ENCODE measurements at regions not wholly inside any gene's neighbourhood (a gene's known extent, or its start where the extent isn't known, plus 50 kb on each side); places are given as distances from the start of the nearest gene placed in this dataset.

DNA sequence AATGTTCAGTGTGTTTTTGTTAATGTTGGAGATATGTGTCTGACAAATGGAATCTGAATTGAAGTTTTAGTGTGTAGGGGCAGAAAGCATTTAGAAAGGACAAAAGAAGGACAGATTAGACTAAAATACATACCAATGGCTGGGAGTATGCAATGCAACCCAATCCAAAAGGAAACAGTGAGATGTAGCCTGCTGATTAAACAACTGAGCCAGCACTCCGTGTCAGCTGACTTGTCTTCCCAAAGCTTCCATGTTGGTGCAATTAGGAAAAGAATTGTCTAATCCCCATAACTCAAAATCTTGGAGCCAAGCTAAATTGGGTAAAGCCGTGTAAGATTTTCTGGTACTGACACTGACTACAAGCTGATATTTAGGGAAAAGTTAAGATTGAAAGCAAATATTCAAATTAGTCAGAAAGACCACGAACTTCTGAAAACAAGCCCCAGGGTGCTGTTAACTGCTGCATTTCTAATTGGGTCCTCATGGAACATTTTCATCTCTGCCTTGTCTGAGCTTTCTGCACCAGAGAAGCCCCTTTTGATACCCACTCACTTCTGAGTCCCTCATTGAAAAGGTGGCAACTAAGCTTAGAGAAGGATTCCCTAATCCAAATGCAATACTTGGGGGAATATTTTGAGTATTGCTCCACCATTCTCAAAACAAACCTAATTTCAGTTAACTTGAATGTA lies 109.1 kb downstream of the DAD1 start:
- ChIA-PET CTCF (interaction anchor here (0.6 to 2.1 kb wide), 4 partner anchors 9 to 111 kb away, joined by 3 to 6 read pairs (median 4); no protein-coding TSS in a partner anchor), POLR2A (interaction anchor here (0.9 kb wide), 1 partner anchor 16 kb away, joined by 3 read pairs; no protein-coding TSS in a partner anchor)
- no peak for TF ChIP-seq FOXM1 (IDR thresholded peaks at IDR 0.05; ENCODE audit: borderline replicate concordance)
- TF ChIP-seq, protein P1, sequence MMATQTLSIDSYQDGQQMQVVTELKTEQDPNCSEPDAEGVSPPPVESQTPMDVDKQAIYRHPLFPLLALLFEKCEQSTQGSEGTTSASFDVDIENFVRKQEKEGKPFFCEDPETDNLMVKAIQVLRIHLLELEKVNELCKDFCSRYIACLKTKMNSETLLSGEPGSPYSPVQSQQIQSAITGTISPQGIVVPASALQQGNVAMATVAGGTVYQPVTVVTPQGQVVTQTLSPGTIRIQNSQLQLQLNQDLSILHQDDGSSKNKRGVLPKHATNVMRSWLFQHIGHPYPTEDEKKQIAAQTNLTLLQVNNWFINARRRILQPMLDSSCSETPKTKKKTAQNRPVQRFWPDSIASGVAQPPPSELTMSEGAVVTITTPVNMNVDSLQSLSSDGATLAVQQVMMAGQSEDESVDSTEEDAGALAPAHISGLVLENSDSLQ (IDR thresholded peaks at IDR 0.05), result no peak
- TF ChIP-seq ARNT (IDR thresholded peaks at IDR 0.05), result no peak
- no peak for TF ChIP-seq LEF1 (IDR thresholded peaks at IDR 0.05; ENCODE audit: borderline replicate concordance)
- no peak for TF ChIP-seq BHLHE40 (IDR thresholded peaks at IDR 0.05; ENCODE audit: borderline replicate concordance)
- TF ChIP-seq FOXA1 (IDR thresholded peaks at IDR 0.05), result no peak
- no peak for TF ChIP-seq NFRKB (IDR thresholded peaks at IDR 0.05)
- TF ChIP-seq L3MBTL2 (conservative IDR thresholded peaks at IDR 0.05), result no peak
- TF ChIP-seq CTBP1 (IDR thresholded peaks at IDR 0.05; ENCODE audit: borderline replicate concordance), result no peak
- TF ChIP-seq FOXK2 (IDR thresholded peaks at IDR 0.05), result no peak
- TF ChIP-seq ZNF384 (IDR thresholded peaks at IDR 0.05), result no peak
- TF ChIP-seq ELF4 (IDR thresholded peaks at IDR 0.05), result no peak
- no peak for TF ChIP-seq SP1 (IDR thresholded peaks at IDR 0.05)
- no peak for TF ChIP-seq SUZ12 (IDR thresholded peaks at IDR 0.05)
- no peak for DNase-seq (ENCODE audit: extremely low spot score)

DNA sequence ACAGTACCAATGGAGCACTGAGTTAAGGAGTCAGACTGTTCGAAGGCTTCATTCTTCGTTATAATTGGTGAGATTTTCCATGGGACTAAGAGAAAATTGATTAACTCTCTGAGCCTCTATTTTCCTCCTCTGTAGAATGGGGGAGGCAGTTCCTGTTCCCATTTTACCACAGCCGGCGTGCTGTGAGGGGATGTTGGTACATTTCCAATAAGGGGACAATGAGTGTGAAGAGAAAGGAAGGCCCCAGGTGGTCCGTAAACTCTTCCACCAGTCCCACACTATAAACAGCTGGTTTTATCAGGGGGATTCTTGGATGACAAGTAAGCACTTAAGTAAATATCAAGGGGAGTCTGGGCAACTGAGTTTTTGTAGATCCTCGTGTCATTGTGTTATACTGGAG lies 109.9 kb downstream of the DAD1 start:
- ChIA-PET POLR2A (interaction anchor here (0.9 kb wide), 1 partner anchor 15 kb away, joined by 3 read pairs; no protein-coding TSS in a partner anchor), CTCF (interaction anchor here (0.6 to 2.1 kb wide), 5 partner anchors 8 to 112 kb away, joined by 3 to 6 read pairs (median 4); no protein-coding TSS in a partner anchor)
- TF ChIP-seq LEF1 (IDR thresholded peaks at IDR 0.05; ENCODE audit: borderline replicate concordance) (no peak), NFRKB (IDR thresholded peaks at IDR 0.05) (no peak), FOXA1 (IDR thresholded peaks at IDR 0.05) (no peak)
- no peak for DNase-seq (ENCODE audit: extremely low spot score)

DNA sequence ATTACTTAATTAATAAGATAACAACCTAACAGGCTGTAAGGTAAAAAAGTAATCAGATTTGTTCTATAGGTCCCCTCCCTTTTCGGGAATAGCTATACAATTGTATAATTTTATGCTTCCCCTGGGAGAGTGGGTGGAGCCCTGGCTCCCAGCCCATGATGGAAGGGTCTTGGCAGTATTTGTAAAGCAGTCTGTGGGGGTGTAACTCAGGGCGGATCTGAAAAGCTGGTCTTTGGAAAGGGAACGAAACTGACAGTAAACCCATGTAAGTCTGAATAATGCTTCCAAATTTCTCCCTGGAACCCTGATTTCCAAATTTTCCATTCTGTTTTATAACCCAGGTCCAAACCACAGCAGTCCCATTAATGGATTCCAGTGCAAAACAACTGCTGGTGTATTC lies 110.4 kb downstream of the DAD1 start:
- peak; percentile 38 for DNase-seq (ENCODE audit: extremely low spot score)
- ChIA-PET POLR2A (no interaction called here), CTCF (interaction anchor here (1.4 to 2.1 kb wide), 2 partner anchors 7 to 78 kb away, joined by 4 to 6 read pairs; no protein-coding TSS in a partner anchor)
- TF ChIP-seq ZNF384 (IDR thresholded peaks at IDR 0.05) (no peak), LEF1 (IDR thresholded peaks at IDR 0.05; ENCODE audit: borderline replicate concordance) (no peak), HDGF (IDR thresholded peaks at IDR 0.05; ENCODE audit: borderline replicate concordance) (no peak), FOXK2 (IDR thresholded peaks at IDR 0.05) (no peak), ELF4 (IDR thresholded peaks at IDR 0.05) (no peak)

DNA sequence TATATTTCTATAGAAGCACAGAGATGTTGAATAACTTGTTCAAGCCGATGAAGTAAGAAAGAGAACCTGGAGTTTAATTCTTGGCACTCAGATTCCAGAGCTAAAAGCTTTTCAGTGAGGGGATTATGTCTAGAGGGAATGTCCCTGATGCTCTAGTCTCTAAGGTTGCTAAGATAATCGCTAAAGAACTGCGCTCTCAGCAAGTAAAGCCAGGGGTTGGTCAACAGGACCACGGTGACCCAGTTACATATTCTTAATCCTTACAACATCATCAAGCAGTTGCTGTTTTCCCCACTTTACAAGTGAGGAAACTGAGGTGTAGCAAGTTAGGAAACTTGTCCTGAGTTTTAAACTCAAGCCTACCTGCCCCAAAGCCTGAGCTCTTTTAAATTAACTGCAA lies 110.8 kb downstream of the DAD1 start:
- DNase-seq (ENCODE audit: extremely low spot score), result no peak
- CTCF ChIA-PET, result interaction anchor here (1.2 to 1.4 kb wide), 2 partner anchors 79 to 165 kb away, joined by 3 to 4 read pairs; no protein-coding TSS in a partner anchor
- TF ChIP-seq ARNT (IDR thresholded peaks at IDR 0.05) (no peak), FOXK2 (IDR thresholded peaks at IDR 0.05) (no peak), HDGF (IDR thresholded peaks at IDR 0.05; ENCODE audit: borderline replicate concordance) (no peak), FOXA1 (IDR thresholded peaks at IDR 0.05) (no peak), FOXM1 (IDR thresholded peaks at IDR 0.05; ENCODE audit: borderline replicate concordance) (no peak), CTBP1 (IDR thresholded peaks at IDR 0.05; ENCODE audit: borderline replicate concordance) (no peak), NFRKB (IDR thresholded peaks at IDR 0.05) (no peak), LEF1 (IDR thresholded peaks at IDR 0.05; ENCODE audit: borderline replicate concordance) (no peak), TARDBP (IDR thresholded peaks at IDR 0.05) (no peak), BHLHE40 (IDR thresholded peaks at IDR 0.05; ENCODE audit: borderline replicate concordance) (no peak), SP1 (IDR thresholded peaks at IDR 0.05) (no peak), ZNF384 (IDR thresholded peaks at IDR 0.05) (no peak), L3MBTL2 (conservative IDR thresholded peaks at IDR 0.05) (no peak), ELF4 (IDR thresholded peaks at IDR 0.05) (no peak), SUZ12 (IDR thresholded peaks at IDR 0.05) (no peak)
- TF ChIP-seq, protein P1 (IDR thresholded peaks at IDR 0.05), result no peak
- POLR2A ChIA-PET, result no interaction called here

DNA sequence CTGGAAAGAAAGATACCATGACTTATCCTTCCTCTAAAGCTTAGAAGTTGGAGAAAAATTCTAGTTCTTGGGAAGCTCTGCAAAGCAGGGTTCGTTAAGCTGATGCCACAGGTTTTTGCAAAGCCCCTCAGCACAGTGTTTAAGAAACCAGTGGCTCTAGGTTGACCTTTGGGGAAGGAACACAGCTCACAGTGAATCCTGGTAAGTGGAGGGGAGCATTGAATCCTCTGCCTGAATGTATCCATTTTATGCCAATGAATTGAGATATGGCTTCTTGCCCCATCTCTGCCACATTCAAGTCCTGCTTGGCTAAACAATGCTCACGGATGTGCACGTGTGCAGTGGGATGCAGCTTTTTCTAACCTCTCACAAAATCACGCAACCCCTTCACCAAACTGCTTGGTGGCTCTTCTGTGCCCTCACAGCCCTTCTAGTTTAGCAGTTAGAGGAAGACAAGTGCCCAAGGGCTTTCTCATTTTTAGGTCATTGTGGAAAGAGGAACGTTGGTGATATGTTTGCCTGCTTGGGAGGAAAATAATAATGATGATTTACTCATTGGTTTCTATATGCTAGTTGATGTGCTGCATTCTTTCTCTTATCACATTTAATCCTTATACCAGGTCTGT lies 111.3 kb downstream of the DAD1 start:
- no peak for DNase-seq (ENCODE audit: extremely low spot score)
- CTCF ChIA-PET, result interaction anchor here (0.5 to 1.2 kb wide), 3 partner anchors 70 to 164 kb away, joined by 3 read pairs; no protein-coding TSS in a partner anchor
- POLR2A ChIA-PET, result no interaction called here
- TF ChIP-seq SUZ12 (IDR thresholded peaks at IDR 0.05) (no peak), ZNF384 (IDR thresholded peaks at IDR 0.05) (no peak), BHLHE40 (IDR thresholded peaks at IDR 0.05; ENCODE audit: borderline replicate concordance) (no peak), FOXK2 (IDR thresholded peaks at IDR 0.05) (no peak), ARNT (IDR thresholded peaks at IDR 0.05) (no peak)

DNA sequence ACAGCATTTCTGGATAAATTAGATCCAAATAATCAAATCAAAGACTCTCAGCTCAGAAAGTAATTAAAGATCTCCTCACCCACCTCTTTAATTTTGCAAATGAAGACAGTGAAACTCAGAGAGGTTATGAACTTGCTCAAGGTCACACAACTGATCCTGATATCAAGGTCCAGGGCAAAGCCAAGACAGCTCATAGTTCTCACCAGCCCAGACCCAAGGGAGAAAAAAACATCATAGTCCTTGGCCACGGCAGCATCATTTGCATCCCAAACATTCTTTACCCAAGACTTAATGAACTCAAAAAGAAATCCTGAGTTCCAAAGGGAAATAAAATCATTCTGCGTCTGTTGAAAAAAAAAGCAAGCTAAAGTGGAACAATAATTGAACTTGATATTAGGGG lies 112.1 kb downstream of the DAD1 start:
- CTCF ChIA-PET, result interaction anchor here (0.5 to 1.2 kb wide), 4 partner anchors 71 to 324 kb away, joined by 3 to 4 read pairs (median 3); no protein-coding TSS in a partner anchor
- no peak for TF ChIP-seq HDGF (IDR thresholded peaks at IDR 0.05; ENCODE audit: borderline replicate concordance)
- TF ChIP-seq FOXA1 (IDR thresholded peaks at IDR 0.05), result no peak
- TF ChIP-seq FOXM1 (IDR thresholded peaks at IDR 0.05; ENCODE audit: borderline replicate concordance), result no peak
- no peak for TF ChIP-seq L3MBTL2 (conservative IDR thresholded peaks at IDR 0.05)
- TF ChIP-seq BHLHE40 (IDR thresholded peaks at IDR 0.05; ENCODE audit: borderline replicate concordance), result no peak
- TF ChIP-seq ARNT (IDR thresholded peaks at IDR 0.05), result no peak
- TF ChIP-seq ZNF384 (IDR thresholded peaks at IDR 0.05), result no peak
- no peak for TF ChIP-seq CTBP1 (IDR thresholded peaks at IDR 0.05; ENCODE audit: borderline replicate concordance)
- TF ChIP-seq TARDBP (IDR thresholded peaks at IDR 0.05), result no peak
- TF ChIP-seq SP1 (IDR thresholded peaks at IDR 0.05), result no peak
- TF ChIP-seq ELF4 (IDR thresholded peaks at IDR 0.05), result no peak
- TF ChIP-seq FOXK2 (IDR thresholded peaks at IDR 0.05), result no peak
- TF ChIP-seq SUZ12 (IDR thresholded peaks at IDR 0.05), result no peak
- no peak for DNase-seq (ENCODE audit: extremely low spot score)
- POLR2A ChIA-PET, result no interaction called here

Data from HEK293T (cell line).